Activated CD4-positive, alpha-beta T cell treated with anti-CD3 and anti-CD28 coated beads, Interleukin-2, amount 50 U/mL, for 16 hours (primary cell): ENCODE measurements at regions not wholly inside any gene's neighbourhood (a gene's known extent, or its start where the extent isn't known, plus 50 kb on each side); places are given as distances from the start of the nearest gene placed in this dataset.

Experiments used
- DNase-seq: peaks from one replicate; pipeline ENCODE4 v3.0.0-alpha.2; 2020

GRCh38 chr10:128958834-128959690 lies 508.0 kb upstream of the MGMT start:
- DNase-seq, result no peak

GRCh38 chr10:128959746-128960145 lies 507.3 kb upstream of the MGMT start:
- DNase-seq, result no peak

GRCh38 chr10:128960517-128960916 lies 506.5 kb upstream of the MGMT start:
- DNase-seq, result no peak

GRCh38 chr10:128962182-128962581 lies 504.9 kb upstream of the MGMT start:
- DNase-seq, result no peak

GRCh38 chr10:128963211-128964099 lies 503.6 kb upstream of the MGMT start:
- DNase-seq, result no peak

- DNase-seq, result no peak
These were observed 503.0 kb upstream of the MGMT start for GRCh38 chr10:128964100-128964403.

GRCh38 chr10:128967980-128968756 lies 498.9 kb upstream of the MGMT start:
- DNase-seq, result no peak

GRCh38 chr10:128969551-128969950 lies 497.5 kb upstream of the MGMT start:
- DNase-seq, result no peak

- DNase-seq, result no peak
These were observed 495.5 kb upstream of the MGMT start for GRCh38 chr10:128971374-128972035.

- no peak for DNase-seq
These were observed 495.0 kb upstream of the MGMT start for GRCh38 chr10:128972036-128972405.

- no peak for DNase-seq
These were observed 493.8 kb upstream of the MGMT start for GRCh38 chr10:128973221-128973620.

- no peak for DNase-seq
These were observed 490.2 kb upstream of the MGMT start for GRCh38 chr10:128976856-128977255.

GRCh38 chr10:128978211-128978610 lies 488.8 kb upstream of the MGMT start:
- no peak for DNase-seq

- DNase-seq, result no peak
These were observed 487.6 kb upstream of the MGMT start for GRCh38 chr10:128979405-128979804.

GRCh38 chr10:128981251-128981650 lies 485.8 kb upstream of the MGMT start:
- no peak for DNase-seq

GRCh38 chr10:128981881-128982615 lies 485.0 kb upstream of the MGMT start:
- DNase-seq, result no peak

GRCh38 chr10:128982616-128982915 lies 484.5 kb upstream of the MGMT start:
- no peak for DNase-seq

- no peak for DNase-seq
These were observed 482.0 kb upstream of the MGMT start for GRCh38 chr10:128985036-128985435.

- DNase-seq, result no peak
These were observed 476.1 kb upstream of the MGMT start for GRCh38 chr10:128990986-128991385.

GRCh38 chr10:128992770-128993169 lies 474.3 kb upstream of the MGMT start:
- DNase-seq, result no peak

- DNase-seq, result no peak
These were observed 473.6 kb upstream of the MGMT start for GRCh38 chr10:128993443-128993842.

- DNase-seq, result no peak
These were observed 473.0 kb upstream of the MGMT start for GRCh38 chr10:128993911-128994538.
